ENCODE measurements at regions not wholly inside any gene's neighbourhood (a gene's known extent, or its start where the extent isn't known, plus 50 kb on each side); places are given as distances from the start of the nearest gene placed in this dataset.
A peak's percentile ranks its signal among the peaks of the same experiment; 100 is the strongest.
"Not testable (repeated sequence)": the region's sequence is repeated elsewhere in the genome, so short reads cannot be mapped to it uniquely, and the experiment has no call there.

DNA sequence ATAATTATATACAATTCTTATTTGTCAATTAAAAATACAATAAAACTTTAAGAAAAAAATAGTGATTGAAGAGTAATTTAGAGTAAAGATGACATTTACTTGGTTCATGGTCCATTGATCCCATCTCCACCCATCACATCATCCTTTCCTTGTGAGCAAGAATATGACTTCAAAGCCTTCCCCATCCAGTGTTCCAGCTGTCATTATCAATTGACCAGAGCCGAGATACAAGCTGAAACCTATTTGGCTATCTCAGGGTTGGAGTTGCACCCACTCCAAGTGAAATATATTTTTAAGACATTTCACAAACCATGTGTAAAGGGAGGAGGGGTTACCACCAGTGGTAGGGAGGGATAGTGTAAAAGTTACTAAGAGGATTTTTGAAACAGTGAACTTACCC lies 428.9 kb upstream of the C1orf87 start:
- no peak for DNase-seq

DNA sequence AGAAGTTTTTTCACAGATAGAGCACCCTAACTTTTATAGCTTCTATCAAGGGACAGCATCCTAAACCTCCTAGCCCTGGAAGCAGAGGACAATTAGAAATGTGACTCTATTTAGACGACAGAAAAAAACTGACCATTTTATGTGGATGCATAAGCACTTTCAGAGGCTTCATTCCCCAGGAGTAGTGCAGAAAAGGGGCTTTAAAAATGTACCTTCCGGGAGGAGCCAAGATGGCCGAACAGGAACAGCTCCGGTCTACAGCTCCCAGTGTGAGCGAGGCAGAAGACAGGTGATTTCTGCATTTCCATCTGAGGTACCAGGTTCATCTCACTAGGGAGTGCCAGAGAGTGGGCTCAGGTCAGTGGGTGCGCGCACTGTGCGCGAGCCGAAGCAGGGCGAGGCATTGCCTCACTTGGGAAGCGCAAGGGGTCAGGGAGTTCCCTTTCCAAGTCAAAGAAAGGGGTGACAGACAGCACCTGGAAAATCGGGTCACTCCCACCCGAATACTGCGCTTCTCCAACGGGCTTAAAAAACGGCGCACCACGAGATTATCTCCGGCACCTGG lies 416.4 kb upstream of the C1orf87 start:
- DNase-seq: not testable (repeated sequence)

DNA sequence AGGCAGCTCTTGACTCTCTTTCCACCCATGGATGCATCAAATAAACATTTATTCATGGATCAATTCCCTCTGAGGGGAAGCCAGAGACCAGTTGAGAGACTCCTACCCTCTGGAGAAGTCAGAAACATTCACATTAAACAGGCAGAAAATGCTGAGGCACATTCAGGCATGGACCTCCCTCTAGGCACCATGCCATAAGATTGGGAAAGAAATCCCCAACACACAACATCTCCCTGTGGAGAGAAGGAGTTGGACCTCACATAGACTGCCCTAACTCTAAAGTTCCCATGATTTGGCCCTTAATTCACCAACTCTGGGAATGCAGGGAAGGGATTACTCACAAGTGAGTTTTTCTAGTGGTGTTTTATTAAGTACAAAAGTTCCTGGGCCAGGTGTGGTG lies 415.3 kb upstream of the C1orf87 start:
- no peak for DNase-seq

DNA sequence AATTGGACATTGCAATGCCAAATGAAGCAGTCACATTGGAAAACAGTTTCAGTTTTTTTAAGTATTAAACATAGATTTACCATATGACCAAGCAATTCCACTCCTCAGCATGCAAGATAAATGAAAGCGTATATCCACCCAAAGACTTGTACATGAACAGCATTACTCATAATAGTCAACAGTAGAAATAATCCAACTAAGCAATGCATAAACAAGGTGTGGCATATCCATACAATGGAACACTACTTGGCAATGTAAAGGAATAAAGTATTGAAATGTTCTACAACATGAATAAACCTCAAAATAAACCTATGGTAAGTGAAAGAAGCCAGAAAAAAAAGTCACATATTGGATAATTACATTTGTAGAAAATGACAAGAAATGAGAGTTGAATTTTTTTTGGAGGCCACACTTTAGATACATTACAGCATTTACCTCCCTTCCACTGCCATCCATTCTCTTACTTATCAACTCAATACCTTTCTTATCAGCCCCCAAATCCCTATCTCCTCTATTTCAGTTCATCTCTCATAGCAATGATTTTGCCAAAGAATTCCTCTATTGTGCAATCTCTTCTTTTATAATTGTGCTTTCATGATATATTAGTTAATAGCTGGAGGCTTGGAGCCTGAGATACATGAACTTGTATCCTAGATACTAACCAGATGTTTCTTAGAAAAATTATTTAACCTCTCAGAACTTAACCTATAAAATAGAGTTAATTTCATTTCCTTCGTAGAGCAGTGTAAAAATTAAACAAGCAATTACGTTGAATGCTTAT lies 414.2 kb upstream of the C1orf87 start:
- DNase-seq: no peak

DNA sequence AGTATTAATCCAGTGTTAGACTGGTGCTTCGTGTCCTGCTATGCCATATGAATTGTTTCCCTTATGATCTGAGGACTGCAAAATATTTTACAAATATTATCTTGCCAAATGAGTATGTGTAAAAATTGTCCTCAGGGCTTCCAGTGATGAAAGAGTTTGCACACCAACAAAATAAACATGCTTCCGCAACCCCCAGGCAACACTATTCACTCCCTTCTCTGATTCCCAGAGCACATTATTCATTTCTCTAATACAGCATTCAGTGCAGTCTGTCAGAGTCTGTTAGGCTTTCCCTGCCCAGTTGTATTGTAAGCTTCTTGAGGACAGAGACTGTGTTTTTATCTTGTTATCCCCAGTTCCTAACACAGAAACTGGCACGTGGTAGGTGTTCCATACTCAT lies 409.9 kb upstream of the C1orf87 start:
- DNase-seq: no peak

DNA sequence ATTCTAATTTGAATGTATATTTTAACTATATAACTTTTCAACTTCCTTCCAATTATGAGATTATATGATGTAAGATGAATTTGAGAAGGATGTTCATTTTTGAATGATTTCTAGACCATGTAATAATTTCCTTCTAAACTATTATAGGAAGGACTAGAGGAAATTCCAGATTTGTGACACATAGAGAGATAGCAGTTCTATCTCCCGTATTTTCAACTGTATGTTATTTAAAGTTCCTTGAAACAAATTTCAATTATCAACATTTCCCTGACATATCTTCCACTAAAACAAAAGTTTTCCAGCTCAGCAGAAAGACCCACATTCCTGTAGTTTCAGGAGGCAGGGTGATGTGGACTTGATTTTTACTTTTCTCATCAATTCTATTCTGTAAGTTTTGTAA lies 396.7 kb upstream of the C1orf87 start:
- DNase-seq: peak; percentile 25

DNA sequence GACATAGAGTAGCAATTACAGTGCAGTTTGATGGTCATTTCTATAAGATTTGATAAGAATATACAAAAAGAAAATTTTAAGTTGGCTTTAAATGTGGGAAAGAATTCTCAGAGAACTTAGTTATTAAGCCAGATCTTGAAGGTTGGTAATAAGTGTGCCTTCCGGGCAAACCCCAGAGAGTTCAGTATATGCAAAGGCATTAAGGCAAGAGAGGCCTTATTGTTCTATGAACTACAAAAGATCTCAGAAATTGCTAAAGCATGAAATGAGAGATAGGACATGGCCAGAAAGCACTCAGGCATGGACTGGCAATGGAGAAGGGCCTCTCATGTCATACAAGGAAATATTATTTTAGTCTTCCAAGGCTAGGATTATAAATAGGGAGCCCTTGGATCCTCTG lies 390.2 kb upstream of the C1orf87 start:
- no peak for DNase-seq

DNA sequence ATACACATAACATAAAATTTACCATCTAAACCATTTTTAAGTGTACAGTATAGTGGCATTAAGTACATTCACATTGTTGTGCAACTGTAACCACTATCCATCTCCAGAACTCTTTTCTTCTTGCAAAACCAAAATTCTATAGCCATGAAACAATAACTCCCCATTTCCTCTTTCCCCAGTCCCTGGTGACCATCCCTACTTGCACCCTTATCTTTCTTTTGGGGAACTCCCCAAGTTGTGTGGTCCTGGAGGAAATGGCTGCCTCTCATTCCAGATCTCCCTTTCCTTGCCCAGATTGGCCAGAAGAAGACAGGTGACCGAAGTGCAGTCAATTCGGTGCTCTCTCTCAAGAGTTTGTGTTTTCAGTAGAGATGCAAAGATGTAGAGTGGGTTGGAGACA lies 389.6 kb upstream of the C1orf87 start:
- no peak for DNase-seq

DNA sequence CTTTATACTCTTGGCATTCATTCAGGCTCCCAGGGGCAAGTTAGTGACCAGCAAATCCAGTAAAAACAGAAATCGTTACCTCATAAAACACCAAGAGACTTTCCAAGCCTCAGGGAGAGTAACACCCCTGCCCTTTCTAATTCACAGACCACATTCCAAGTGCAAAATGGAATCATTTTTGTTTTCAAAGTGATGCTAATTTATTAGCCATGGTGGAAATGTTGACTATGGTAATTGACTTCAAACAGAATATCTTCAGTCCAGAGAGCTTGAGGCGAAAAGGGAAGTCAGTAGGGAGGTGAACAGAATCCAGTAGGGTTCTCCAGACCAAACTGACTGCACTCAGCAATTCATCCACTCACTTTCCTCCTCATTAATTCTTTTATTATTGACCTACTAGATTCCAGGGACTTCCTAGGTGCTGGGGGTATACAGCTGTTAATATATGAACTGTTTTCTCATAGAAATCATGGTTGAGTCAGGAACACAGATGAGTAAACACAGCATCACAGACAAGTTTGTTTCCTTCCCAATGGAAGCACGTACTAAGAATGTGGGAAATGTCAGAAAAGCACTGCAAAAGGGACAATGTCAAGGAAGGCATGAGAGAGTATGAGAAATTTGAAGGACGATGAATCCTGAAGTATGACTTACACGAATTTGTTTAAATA lies 388.5 kb upstream of the C1orf87 start:
- DNase-seq: no peak

DNA sequence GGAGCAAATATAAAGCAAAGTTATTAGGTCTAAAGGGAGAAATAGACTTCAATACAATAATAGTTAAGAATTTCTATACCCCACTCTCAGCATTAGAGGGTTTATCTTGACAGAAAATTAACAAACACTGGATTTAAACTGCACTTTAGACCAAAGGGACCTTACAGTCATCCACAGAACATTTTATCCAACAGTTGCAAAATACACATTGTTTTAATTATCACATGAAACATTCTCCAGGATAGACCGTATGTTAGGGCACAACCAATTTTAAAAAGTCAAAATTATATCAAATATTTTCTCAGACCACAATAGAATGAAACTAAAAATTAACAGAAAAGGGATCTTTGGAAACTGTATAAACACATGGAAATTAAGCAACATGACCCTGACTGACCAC lies 384.5 kb upstream of the C1orf87 start:
- no peak for DNase-seq

DNA sequence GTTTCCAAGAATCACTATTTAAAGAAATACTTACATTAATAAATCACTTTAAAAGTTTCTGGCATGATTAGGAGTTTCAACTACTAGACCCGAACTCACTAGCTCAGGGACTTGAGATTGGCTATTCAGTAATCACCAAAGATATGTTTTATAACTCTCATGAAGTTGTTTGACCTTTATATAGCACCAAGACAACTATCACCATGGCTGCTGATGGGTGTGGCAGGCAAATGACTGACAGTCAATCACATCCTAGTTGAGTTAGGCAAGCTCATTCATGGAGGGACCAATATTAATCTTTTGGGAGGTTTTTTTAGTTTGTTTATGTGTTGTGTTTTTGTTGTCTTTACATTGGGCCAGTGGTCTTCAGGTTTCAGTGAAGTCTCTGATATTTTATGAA lies 376.3 kb upstream of the C1orf87 start:
- DNase-seq: no peak

DNA sequence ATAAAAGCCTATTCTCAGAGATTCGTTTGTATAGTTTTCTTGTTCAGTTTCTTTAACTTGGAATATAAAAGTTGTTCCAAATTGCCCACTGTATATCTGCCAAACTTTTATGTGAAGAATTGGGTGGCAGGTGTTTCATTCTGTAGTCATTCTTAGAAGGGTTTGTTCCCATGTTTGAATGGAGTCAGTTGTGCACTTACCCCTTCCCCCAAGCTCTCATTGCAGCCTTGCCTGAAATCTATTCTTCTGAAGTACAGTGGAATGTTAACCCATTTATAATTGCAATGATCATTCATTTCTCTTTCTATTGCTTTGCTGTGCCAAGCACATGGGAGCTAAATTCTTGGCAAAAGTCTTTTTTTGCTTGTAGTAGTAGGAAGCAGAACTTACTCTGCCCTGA lies 375.3 kb upstream of the C1orf87 start:
- no peak for DNase-seq

DNA sequence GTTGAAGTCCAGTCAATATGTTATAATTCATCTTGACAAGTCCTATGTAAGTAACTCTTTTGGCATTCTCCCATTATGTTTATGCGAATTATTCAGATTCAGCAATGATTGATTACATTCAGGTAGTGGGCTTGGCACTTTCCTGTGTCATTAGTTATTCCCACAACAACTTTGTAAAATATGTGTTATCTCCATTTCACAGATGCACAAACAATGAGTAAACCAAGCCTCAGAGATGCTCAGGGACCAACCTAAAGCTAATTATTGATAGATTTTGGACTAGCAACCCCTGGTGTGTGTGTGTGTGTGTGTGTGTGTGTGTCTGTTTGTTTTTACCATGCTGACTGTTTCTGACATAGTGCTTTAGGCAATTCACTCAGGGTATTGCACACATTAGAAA lies 371.1 kb upstream of the C1orf87 start:
- no peak for DNase-seq

DNA sequence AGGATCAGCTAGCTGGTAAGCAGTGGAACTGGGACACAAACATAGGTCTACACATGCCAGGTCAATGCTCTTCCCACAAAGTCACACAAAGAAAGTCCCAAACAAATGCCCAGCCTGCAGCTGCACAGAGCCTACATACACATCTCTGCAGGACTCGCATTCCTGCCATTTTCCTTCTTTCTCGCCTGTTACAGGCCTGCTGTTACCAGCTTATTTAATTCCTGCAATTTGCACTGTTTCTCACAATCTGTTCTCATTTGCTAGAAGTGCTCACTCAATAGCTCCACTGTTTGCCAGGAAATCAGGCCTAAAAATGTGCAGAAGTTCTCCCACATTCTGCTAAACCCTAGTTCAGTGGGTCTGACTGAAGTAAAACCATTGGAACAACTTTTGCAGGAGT lies 362.6 kb upstream of the C1orf87 start:
- no peak for DNase-seq

DNA sequence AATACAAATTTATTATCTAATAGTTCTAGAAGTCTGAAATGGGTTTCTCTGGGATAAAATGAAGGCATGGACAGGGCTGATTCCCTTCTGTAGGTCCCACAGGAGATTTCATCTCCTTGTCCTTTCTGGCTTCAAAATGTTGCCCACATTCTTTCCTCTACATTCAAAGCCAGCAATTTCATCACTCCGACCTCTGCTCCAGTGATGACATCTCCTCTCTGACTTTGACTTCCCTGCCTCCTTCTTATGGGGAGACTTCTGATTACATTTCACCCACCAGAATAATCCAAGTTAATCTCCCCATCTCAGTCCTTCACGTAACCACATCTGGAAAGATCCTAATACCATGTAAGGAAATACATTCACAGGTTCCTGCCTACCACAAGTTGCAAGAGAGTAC lies 358.0 kb upstream of the C1orf87 start:
- no peak for DNase-seq

DNA sequence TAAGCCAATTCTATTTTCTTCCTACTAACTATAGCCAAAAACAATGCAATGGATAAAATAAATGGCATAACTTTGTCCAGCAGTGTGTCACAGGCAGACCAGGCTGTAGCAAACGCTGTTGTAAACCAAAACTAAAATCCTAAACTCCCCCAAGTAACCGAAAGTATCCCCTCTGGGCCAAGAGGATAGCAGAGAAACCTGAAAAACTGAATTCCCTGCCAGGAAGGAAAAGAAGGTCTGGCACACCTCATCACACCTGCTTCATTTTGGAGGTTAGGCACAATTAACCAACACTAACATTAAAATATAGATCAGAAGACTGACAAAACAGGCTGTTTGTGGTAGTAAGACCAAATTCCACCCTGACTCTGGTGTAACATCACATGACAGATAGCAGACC lies 356.8 kb upstream of the C1orf87 start:
- no peak for DNase-seq

DNA sequence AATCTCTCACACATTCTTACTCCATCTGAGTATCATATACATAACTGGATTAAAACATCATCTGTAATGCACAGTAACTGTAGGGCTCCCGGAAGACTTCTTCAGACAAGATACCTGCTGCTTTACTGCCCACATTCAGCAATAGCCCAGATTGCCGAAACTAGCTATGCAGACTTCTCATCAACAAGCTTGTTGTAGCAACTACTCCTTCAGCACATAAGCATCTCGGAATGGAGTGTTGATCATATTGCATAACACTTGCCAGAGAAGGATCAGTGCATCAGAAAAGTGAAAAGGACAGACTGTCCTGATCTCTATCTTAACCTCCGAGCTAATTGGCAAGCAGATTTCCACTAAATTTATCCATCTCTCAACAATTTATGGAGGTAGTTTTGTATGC lies 354.6 kb upstream of the C1orf87 start:
- no peak for DNase-seq

DNA sequence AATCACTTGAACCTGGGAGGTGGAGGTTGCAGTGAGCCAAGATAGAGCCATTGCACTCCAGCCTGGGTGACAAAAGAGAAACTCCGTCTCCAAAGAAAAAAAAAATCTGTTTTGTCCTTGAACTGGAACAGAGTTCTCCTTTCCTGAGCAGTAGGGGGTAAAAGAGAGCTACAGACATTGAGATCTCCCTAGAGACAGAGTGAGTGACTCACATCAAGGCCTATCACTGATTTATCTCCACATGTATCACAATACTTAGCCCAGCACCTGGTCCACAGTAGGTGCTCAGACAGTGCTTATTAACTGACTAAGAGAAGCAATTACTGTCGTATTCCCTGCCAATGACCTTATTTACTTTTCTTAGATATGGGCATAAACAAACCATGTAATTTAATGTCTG lies 354.1 kb upstream of the C1orf87 start:
- no peak for DNase-seq

DNA sequence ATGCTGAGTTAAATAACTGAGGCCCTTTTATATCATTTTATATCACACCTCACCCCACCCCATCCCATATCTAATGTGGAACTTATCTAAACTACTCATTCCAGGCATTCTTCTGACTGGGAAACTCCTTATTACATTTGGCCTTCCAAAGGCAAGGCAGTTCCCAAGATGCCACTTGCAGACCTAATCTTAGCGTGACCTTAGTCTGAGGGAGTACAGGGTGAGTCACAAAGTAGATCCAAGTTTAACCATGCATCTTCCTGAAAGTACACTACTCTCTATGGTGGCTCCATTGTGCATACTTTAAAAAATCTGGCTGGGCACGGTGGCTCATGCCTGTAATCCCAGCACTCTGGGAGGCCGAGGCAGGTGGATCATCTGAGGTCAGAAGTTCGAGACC lies 353.6 kb upstream of the C1orf87 start:
- DNase-seq: peak; percentile 9

DNA sequence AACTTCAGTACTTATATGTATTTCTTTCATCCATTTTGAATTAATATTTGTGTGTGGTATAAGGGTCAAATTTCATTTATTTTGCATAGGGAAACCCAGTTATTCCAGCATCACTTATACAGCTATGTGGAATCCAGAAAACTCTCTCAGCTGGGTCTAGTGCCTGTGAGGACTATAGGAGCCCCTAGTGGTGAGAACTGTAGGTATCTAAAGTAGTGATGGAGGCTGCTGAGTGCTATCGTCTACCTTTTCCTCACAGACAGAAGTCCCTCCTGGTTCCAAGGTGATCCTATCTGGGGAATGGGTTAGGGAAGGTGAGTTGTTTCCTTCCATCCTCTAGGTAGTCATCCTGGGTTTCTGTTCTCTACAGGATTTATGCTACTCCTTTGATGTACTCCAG lies 352.0 kb upstream of the C1orf87 start:
- DNase-seq: peak; percentile 11

DNA sequence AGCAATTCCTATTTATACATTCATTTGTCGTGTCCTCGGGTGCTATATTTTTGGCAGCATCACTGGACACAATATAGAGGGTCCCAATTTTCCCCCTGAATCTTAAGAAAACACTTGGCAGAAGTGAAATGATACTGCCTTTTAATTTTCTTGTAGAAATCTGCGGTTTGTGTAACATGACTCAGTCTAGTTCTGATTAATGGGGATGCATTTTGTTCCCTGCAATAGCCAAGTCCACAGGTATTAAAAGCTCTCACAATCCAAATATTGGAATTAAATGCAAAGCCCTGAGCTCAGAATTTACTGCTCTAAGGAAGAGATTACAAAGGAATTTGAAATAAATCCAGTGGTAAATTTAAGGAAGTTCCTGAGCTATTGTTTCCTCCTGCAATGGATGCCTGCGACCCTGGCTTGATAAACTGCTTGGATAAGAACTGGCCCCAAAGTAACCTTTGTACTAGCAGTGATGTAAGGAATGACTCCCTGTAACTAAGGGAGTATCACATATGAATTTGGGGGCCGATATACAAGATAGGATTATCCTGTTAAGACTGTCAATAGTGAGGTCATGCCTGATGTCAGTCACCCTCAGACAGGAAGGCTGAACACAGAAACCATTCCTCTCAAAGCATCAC lies 349.7 kb upstream of the C1orf87 start:
- peak; percentile 14 for DNase-seq

DNA sequence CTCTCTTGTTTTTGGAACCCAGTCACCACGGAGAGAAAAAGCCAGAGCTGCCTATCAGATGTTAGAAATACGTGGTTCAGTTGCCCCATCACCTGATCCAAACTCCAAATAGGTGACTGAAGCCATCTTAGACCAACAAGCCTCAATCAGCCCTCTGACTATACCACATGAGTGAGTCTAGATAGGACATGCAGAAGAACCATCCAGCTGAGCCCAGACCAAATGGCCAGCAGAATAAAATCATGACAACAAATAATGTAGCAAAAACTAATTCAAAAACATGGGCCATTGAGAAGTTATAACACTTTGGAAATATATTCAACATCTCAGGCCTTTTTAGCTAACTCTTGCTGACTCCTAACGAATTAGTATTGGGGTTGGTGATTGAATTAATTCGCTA lies 348.4 kb upstream of the C1orf87 start:
- no peak for DNase-seq

DNA sequence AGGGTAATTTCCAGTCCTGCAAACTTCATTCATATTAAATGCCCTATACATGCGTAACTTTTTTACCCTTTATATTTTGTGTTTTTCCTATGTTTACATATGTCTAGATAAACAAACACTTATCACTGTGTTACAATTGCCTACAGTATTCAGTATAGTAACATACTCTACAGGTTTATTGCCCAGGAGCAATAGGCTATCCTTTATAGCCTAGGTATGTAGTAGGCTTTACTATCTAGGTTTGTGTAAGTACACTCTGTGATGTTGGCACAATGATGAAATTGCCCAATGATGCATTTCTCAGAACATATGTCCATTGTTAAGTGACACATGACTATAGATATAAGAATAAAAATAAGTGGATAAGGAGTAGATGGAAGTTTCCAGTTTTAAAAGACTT lies 345.5 kb upstream of the C1orf87 start:
- DNase-seq: no peak

DNA sequence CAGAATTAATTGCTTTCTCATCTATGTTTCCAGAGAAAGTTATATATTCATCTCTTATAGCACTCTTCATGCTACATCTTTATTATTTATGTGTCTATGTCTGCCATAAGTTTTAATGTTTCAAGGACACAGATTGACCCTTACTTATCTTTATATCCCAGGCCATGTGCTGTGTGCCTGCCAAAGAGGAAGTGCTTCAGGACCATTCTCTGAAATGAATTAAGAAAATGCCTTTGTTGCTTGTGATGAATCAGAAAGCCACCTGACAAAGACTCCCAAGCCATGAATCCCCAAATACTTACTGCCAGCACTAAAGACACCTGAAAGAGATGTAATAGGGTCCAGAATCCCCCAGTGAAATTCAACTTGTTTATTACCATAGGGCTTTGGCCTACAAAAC lies 342.1 kb upstream of the C1orf87 start:
- no peak for DNase-seq
